A549 (cell line): ENCODE measurements at regions not wholly inside any gene's neighbourhood (a gene's known extent, or its start where the extent isn't known, plus 50 kb on each side); places are given as distances from the start of the nearest gene placed in this dataset.
A peak's percentile ranks its signal among the peaks of the same experiment; 100 is the strongest.

Source experiments
- ATAC-seq, 2 experiments: fragments of 200-7000 bp in 1 of 2; fragments of >200 bp in 1 of 2; cut with Nextera tagmentation in 1 of 2; cut with Tn5 transposase in 1 of 2; 3 replicates each; pipeline versions ENCODE4 v1.8.0 to v1.9.1; 2018 to 2020; ENCODE audit warnings: mild to moderate bottlenecking in 1 of 2, moderate library complexity in 1 of 2
- CTCF ChIA-PET: fragments of 300-600 bp; sonication (Branson Sonifier 250); formaldehyde crosslinking; extraction: SDS; loops from one replicate; lab custom pipeline; 2021; ENCODE audit warnings: antibody characterized with exemption, inconsistent platforms; lab: Yijun Ruan, JAX
- POLR2A ChIA-PET: fragments of 350-600 bp; formaldehyde crosslinking; extraction: SDS; loops from one replicate; lab custom pipeline; 2021; ENCODE audit warnings: antibody characterized with exemption, inconsistent platforms; lab: Yijun Ruan, JAX
- DNase-seq, 2 experiments: peaks; one replicate each; pipeline versions ENCODE4 v3.0.0 to v3.0.0-alpha.2; 2011 to 2016; ENCODE audit warnings: low read depth in 1 of 2, low spot score in 1 of 2
- FAIRE-seq: peaks from 2 replicates; lab custom pipeline; 2011; peaks lifted over from hg19 to GRCh38; lab: Jason Lieb, UNC
- H3K27ac ChIP-seq, 2 experiments: fragments of >200 bp; sonication (Bioruptor Twin); formaldehyde crosslinking; 3 replicates each; pipeline ENCODE4 v1.5.1; 2016 to 2017
- H3K4me1 ChIP-seq: fragments of >200 bp; sonication (Bioruptor Twin); formaldehyde crosslinking; 3 replicates; pipeline ENCODE4 v1.6.1; 2016
- H3K4me2 ChIP-seq: fragments of >200 bp; sonication (Bioruptor Twin); formaldehyde crosslinking; 3 replicates; pipeline ENCODE4 v1.6.1; 2016
- H3K4me3 ChIP-seq: fragments of >200 bp; sonication (Bioruptor Twin); formaldehyde crosslinking; 3 replicates; pipeline ENCODE4 v1.5.1; 2016
- H3K9me3 ChIP-seq: fragments of >200 bp; sonication (Bioruptor Twin); formaldehyde crosslinking; 3 replicates; pipeline ENCODE4 v1.6.1; 2016
- CBX2 ChIP-seq: fragments of 200-600 bp; sonication (generic); IDR thresholded peaks from 2 replicates; pipeline ENCODE4 v1.6.1; 2016; ENCODE audit warnings: low read depth, mild to moderate bottlenecking, borderline replicate concordance
- CBX8 ChIP-seq: fragments of 200-600 bp; sonication (generic); IDR thresholded peaks from 2 replicates; pipeline ENCODE4 v1.6.1; 2016
- CHD4 ChIP-seq: fragments of 200-600 bp; sonication (generic); IDR thresholded peaks from 2 replicates; pipeline ENCODE4 v1.6.1; 2016; ENCODE audit warnings: antibody characterized with exemption, mild to moderate bottlenecking, borderline replicate concordance
- EHF ChIP-seq: fragments of 250-450 bp; sonication (Bioruptor Pico); IDR thresholded peaks from 2 replicates; pipeline ENCODE4 v1.5.0; 2020; ENCODE audit warnings: mild to moderate bottlenecking
- EP300 ChIP-seq, 2 experiments: fragments of >200 bp; sonication (Bioruptor Twin); formaldehyde crosslinking; IDR thresholded peaks; 2 replicates in 1 of 2; 3 replicates in 1 of 2; pipeline ENCODE4 v1.6.1; 2016 to 2017
- FOXS1 ChIP-seq: fragments of 250-450 bp; sonication (Bioruptor Pico); IDR thresholded peaks from 2 replicates; pipeline ENCODE4 v1.5.0; 2020; ENCODE audit warnings: mild to moderate bottlenecking, moderate library complexity
- HOXB13 ChIP-seq: fragments of 250-450 bp; sonication (Bioruptor Pico); IDR thresholded peaks from 2 replicates; pipeline ENCODE4 v1.5.0; 2020; ENCODE audit warnings: low read depth, mild to moderate bottlenecking, moderate library complexity
- JUNB ChIP-seq: fragments of >200 bp; sonication (Bioruptor Twin); formaldehyde crosslinking; IDR thresholded peaks from 2 replicates; pipeline ENCODE4 v1.6.1; 2016
- MAFK ChIP-seq: fragments of 450-650 bp; IDR thresholded peaks from 2 replicates; pipeline ENCODE4 v1.6.1; 2014; ENCODE audit not compliant: partially characterized antibody
- NR3C1 ChIP-seq: fragments of >200 bp; sonication (Bioruptor Twin); formaldehyde crosslinking; IDR thresholded peaks from 3 replicates; pipeline ENCODE4 v1.6.1; 2017
- RAD21 ChIP-seq, 2 experiments: fragments of >200 bp in 1 of 2; sonication (Bioruptor Twin) in 1 of 2; formaldehyde crosslinking in 1 of 2; IDR thresholded peaks in 1 of 2; conservative IDR thresholded peaks in 1 of 2; 2 replicates in 1 of 2; 3 replicates in 1 of 2; pipeline ENCODE4 v1.6.1; 2012 to 2018; ENCODE audit warnings: inconsistent platforms in 1 of 2
- RARB ChIP-seq: fragments of 250-450 bp; sonication (Bioruptor Pico); IDR thresholded peaks from 2 replicates; pipeline ENCODE4 v1.8.0; 2021; ENCODE audit warnings: mild to moderate bottlenecking, moderate library complexity
- REST ChIP-seq: fragments of 200-600 bp; sonication (generic); IDR thresholded peaks from 2 replicates; pipeline ENCODE4 v1.6.1; 2016; ENCODE audit warnings: antibody characterized with exemption, mild to moderate bottlenecking, moderate library complexity
- SREBF2 ChIP-seq: fragments of 450-650 bp; IDR thresholded peaks from 2 replicates; pipeline ENCODE4 v1.6.1; 2014; ENCODE audit warnings: mild to moderate bottlenecking, moderate library complexity
- ZFP36 ChIP-seq: fragments of 450-650 bp; IDR thresholded peaks from 2 replicates; pipeline ENCODE4 v1.6.1; 2014; ENCODE audit warnings: borderline replicate concordance; ENCODE audit not compliant: partially characterized antibody
- WGBS: methylation state at CpG from one replicate; pipeline ENCODE4 v1.1.6; 2017; ENCODE audit errors: missing lambda C conversion rate; 5-methylcytosine and 5-hydroxymethylcytosine counted together
- TF ChIP-seq, protein P1 (sequence below): fragments of 450-650 bp; IDR thresholded peaks from 2 replicates; pipeline ENCODE4 v1.6.1; 2014; ENCODE audit warnings: antibody characterized with exemption

DNA sequence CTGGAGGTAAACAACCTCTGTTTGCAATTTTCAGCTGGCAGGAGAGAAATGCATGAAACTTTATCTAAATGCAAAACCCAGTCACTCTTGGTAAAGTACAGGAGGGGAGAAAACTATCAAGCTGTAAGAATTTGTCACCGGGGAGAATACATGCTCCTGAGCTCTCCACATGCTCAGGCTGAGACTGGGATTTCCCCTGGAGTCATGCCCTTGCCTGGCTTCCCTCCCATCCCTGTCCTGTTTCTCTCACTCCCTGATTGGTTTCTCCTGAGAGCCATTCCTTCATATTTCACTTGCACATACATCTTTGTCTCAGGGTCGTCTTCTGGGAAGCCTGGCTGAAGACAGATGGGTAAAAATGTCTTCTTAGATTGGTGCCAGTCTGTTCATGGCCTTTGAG, 52.9 kb upstream of the SPATS2L start:
- ChIA-PET CTCF (no interaction called here), POLR2A (no interaction called here)
- peak in 1 of 2 experiments; percentile 52; a peak in 3 of 6 replicates for ATAC-seq
- H3K9me3 ChIP-seq, result no peaks in the 10 kb centered on the region
- DNase-seq, result no peak
- H3K27ac ChIP-seq, result no peak overlapping the region
- H3K4me2 ChIP-seq, result no peak overlapping the region
- 20% methylated on average over 2 of the region's 2 CpGs for WGBS
- TF ChIP-seq CBX8 (no peak), MAFK (no peak), FOXS1 (CRISPR knock-in tag) (no peak), ZFP36 (no peak), SREBF2 (no peak), HOXB13 (CRISPR knock-in tag) (no peak)
- TF ChIP-seq, protein P1, sequence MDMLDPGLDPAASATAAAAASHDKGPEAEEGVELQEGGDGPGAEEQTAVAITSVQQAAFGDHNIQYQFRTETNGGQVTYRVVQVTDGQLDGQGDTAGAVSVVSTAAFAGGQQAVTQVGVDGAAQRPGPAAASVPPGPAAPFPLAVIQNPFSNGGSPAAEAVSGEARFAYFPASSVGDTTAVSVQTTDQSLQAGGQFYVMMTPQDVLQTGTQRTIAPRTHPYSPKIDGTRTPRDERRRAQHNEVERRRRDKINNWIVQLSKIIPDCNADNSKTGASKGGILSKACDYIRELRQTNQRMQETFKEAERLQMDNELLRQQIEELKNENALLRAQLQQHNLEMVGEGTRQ, result no peak
- no peak overlapping the region for H3K4me3 ChIP-seq
- no peak for FAIRE-seq
- H3K4me1 ChIP-seq, result peaks cover 8% of the 10 kb centered on the region; the same call in 1 of the 3 replicates

- DNase-seq (no peak), FAIRE-seq (no peak), ATAC-seq (no peak; a peak in 1 of 6 replicates)
- ChIA-PET CTCF (interaction anchor here (1.5 kb wide), 1 partner anchor 16 kb away, joined by 3 read pairs; no protein-coding TSS in a partner anchor), POLR2A (no interaction called here)
- 77% methylated on average over 4 of the region's 4 CpGs for WGBS
- TF ChIP-seq NR3C1, result no peak
- TF ChIP-seq CBX2, result no peak
- TF ChIP-seq, protein P1, result no peak
- no peak for TF ChIP-seq EP300 (IDR thresholded peaks at IDR 0.05)
- no peak for TF ChIP-seq RARB (CRISPR knock-in tag)
- no peak for TF ChIP-seq RAD21 (conservative IDR thresholded peaks at IDR 0.05 in 1 of 2, IDR thresholded peaks at IDR 0.05 in 1 of 2)
- TF ChIP-seq JUNB, result no peak
- no peak for TF ChIP-seq REST
- Histone ChIP-seq H3K4me1 (peaks cover 8% of the 10 kb centered on the region; the same call in 1 of the 3 replicates), H3K9me3 (no peaks in the 10 kb centered on the region), H3K4me3 (no peak overlapping the region), H3K4me2 (no peak overlapping the region), H3K27ac (no peak overlapping the region)
These were observed 51.7 kb upstream of the SPATS2L start for GRCh38 chr2:200254773-200255172.

DNA sequence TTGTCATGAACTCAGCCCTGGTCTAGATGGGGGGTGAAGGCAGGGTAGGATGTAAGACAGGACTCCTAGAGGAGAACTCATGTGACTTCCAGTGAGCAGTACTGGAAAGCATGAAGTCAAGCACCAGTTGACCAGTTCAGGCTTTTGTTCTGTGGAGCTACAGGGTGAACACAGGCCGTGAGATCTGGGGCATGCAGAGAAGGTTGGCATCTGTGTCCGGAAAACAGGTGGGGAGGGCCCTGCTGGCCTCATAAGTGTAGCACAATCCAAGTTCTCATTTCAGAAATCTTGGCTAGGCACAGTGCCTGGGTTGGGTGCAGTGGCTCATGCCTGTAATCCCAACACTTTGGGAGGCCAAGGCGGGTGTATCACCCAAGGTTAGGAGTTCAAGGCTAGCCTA, 50.9 kb upstream of the SPATS2L start:
- POLR2A ChIA-PET, result no interaction called here

More for the DNA sequence above, 50.9 kb upstream of the SPATS2L start:
- Histone ChIP-seq H3K27ac (no peak overlapping the region), H3K4me3 (no peak overlapping the region), H3K9me3 (no peaks in the 10 kb centered on the region), H3K4me2 (no peak overlapping the region), H3K4me1 (peaks cover 8% of the 10 kb centered on the region; the same call in 1 of the 3 replicates)
- WGBS, result 87% methylated on average over 3 of the region's 3 CpGs
- FAIRE-seq (no peak), DNase-seq (no peak), ATAC-seq (no peak)
- CTCF ChIA-PET, result interaction anchor here (1.5 kb wide), 1 partner anchor 16 kb away, joined by 3 read pairs; no protein-coding TSS in a partner anchor
- no peak for TF ChIP-seq CHD4
- no peak for TF ChIP-seq EHF (CRISPR knock-in tag)
- TF ChIP-seq, protein P1, result no peak
- no peak for TF ChIP-seq HOXB13 (CRISPR knock-in tag)
